DOHH2 (cell line): ENCODE measurements at regions not wholly inside any gene's neighbourhood (a gene's known extent, or its start where the extent isn't known, plus 50 kb on each side); places are given as distances from the start of the nearest gene placed in this dataset.

Experiments
- CTCF ChIP-seq: fragments of 200-600 bp; sonication (generic); IDR thresholded peaks from one replicate; pipeline ENCODE4 v1.5.1; 2014; ENCODE audit warnings: antibody characterized with exemption, mild to moderate bottlenecking, low read depth, low read length; ENCODE audit not compliant: poor library complexity, severe bottlenecking
- EZH2phosphoT487 ChIP-seq: fragments of 200-600 bp; sonication (generic); IDR thresholded peaks from 2 replicates; pipeline ENCODE4 v1.6.1; 2017; ENCODE audit warnings: borderline replicate concordance, mild to moderate bottlenecking, antibody characterized with exemption, low read length, moderate library complexity, mixed read lengths

- TF ChIP-seq CTCF: no peak
- TF ChIP-seq EZH2phosphoT487: no peak
These were observed 114.2 kb downstream of the IRX1 start for GRCh38 chr5:3709717-3710348.
